ENCODE measurements at regions not wholly inside any gene's neighbourhood (a gene's known extent, or its start where the extent isn't known, plus 50 kb on each side); places are given as distances from the start of the nearest gene placed in this dataset.

- TF ChIP-seq POLR2AphosphoS5 (IDR thresholded peaks at IDR 0.05): no peak
- TF ChIP-seq CTCF (IDR thresholded peaks at IDR 0.05 in 8 of 11, conservative IDR thresholded peaks at IDR 0.05 in 3 of 11): no peak
- TF ChIP-seq POLR2A (IDR thresholded peaks at IDR 0.05): no peak
These were observed 381.2 kb upstream of the FAR2 start for GRCh38 chr12:28767836-28768348.

Data from spleen (tissue), 7 donors.